GM12864 (cell line): ENCODE measurements at regions not wholly inside any gene's neighbourhood (a gene's known extent, or its start where the extent isn't known, plus 50 kb on each side); places are given as distances from the start of the nearest gene placed in this dataset.

Experiments used
- DNase-seq: peaks from one replicate; pipeline ENCODE4 v3.0.0-alpha.2; 2011; ENCODE audit warnings: low read depth
- H3K4me3 ChIP-seq: 2 replicates; pipeline ENCODE4 v1.5.1; 2011; ENCODE audit warnings: mild to moderate bottlenecking, low read depth, low read length, control low read depth
- TF ChIP-seq, protein P1 (sequence below): IDR thresholded peaks from 2 replicates; pipeline ENCODE4 v1.5.1; 2011; ENCODE audit warnings: low read depth, mild to moderate bottlenecking, moderate library complexity, low read length, control low read depth, inconsistent platforms; ENCODE audit errors: missing control alignments

- DNase-seq, result no peak
- peak overlapping the region; percentile 30 for H3K4me3 ChIP-seq
- TF ChIP-seq, protein P1, sequence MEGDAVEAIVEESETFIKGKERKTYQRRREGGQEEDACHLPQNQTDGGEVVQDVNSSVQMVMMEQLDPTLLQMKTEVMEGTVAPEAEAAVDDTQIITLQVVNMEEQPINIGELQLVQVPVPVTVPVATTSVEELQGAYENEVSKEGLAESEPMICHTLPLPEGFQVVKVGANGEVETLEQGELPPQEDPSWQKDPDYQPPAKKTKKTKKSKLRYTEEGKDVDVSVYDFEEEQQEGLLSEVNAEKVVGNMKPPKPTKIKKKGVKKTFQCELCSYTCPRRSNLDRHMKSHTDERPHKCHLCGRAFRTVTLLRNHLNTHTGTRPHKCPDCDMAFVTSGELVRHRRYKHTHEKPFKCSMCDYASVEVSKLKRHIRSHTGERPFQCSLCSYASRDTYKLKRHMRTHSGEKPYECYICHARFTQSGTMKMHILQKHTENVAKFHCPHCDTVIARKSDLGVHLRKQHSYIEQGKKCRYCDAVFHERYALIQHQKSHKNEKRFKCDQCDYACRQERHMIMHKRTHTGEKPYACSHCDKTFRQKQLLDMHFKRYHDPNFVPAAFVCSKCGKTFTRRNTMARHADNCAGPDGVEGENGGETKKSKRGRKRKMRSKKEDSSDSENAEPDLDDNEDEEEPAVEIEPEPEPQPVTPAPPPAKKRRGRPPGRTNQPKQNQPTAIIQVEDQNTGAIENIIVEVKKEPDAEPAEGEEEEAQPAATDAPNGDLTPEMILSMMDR, result no peak
These were observed 91.8 kb upstream of the ENPP6 start for GRCh38 chr4:184309241-184310170.

DNA sequence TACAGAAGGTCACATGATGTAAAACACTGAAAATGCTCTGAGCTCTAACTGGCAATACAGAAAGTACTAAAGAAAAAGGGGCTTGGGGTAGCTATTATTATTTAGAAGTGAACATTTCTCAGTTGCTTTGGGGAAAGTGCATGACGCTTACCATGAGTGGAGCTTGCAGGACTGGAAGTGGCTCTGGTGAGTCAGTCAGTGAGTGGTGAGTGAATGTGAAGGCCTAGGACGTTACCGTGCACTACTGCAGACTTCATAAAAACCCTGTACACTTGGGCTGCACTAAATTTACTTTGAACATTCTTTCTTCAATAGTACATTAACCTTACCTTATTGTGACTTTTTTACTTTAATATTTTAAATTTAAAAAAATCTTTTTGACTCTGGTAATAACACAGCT lies 89.3 kb upstream of the ENPP6 start:
- TF ChIP-seq, protein P1, result no peak
- no peak for DNase-seq
- H3K4me3 ChIP-seq, result no peak overlapping the region

DNA sequence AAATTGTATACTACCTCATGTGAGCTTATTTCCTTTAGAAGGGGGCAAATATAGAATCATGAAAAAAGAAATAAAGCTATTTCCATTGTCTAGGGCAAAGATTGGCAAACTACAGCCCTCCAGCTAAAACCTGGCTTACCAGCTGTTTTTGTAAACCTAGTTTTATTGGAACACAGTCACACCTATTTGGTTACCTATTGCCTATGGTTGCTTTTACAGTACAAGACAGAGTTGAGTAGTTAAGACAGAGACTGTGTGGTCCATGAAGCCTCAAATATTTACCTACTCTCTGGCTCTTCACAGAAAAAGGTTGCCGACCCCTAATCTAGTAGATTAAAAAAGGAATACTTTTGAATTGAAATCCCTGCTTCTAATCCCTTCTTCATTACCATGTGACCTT lies 88.8 kb upstream of the ENPP6 start:
- TF ChIP-seq, protein P1, result no peak
- no peak overlapping the region for H3K4me3 ChIP-seq
- DNase-seq, result no peak

DNA sequence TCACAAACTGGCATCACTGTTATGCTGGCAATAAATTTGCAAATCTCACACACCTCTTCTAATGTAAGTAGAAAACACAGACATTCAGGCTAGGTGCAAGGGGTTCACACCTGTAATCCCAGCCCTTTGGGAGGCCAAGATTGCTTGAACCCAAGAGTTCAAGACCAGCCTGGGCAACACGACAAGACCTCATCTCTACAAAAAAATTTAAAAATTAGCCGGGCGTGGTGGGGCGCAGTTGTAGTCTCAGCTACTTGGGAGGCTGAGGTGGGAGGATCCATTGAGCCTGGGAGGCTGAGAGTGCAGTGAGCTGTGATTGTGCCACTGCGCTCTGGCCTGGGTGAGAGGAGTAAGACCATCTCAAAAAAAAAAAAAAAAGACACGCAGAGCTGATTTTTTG lies 83.1 kb upstream of the ENPP6 start:
- TF ChIP-seq, protein P1, result no peak
- no peak for DNase-seq
- no peak overlapping the region for H3K4me3 ChIP-seq

- TF ChIP-seq, protein P1, result no peak
- no peak overlapping the region for H3K4me3 ChIP-seq
- no peak for DNase-seq
These were observed 80.6 kb upstream of the ENPP6 start for GRCh38 chr4:184298254-184298653.

DNA sequence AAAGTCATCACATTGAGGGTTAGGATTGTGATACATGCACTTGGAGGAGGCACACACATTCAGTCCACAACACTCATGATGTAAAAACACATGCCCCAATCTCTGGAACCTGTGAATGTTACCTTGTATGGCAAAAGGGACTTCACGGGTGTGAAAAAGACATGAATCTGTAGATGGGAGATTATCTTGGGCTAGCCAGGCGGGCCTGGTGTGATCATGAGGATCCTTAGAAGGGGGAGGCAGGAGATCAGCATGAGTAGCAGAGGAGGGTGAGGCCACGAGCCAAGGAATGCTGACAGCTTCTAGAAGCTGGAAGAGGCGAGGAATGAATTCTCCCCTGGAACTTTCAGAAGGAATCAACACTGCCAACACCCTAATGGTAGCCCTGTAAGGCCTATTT lies 77.5 kb upstream of the ENPP6 start:
- no peak overlapping the region for H3K4me3 ChIP-seq
- no peak for DNase-seq

More for the DNA sequence above, 77.5 kb upstream of the ENPP6 start:
- TF ChIP-seq, protein P1, result no peak
